Activated CD8-positive, alpha-beta memory T cell treated with anti-CD3 and anti-CD28 coated beads for 1 hour (primary cell): ENCODE measurements at regions not wholly inside any gene's neighbourhood (a gene's known extent, or its start where the extent isn't known, plus 50 kb on each side); places are given as distances from the start of the nearest gene placed in this dataset.

ENCODE experiments used
- DNase-seq, 2 donors: peaks; one replicate each; pipeline ENCODE4 v3.0.0-alpha.2; 2020; ENCODE audit warnings: low read depth in 1 of 2; ENCODE audit errors: extremely low read depth in 1 of 2

DNA sequence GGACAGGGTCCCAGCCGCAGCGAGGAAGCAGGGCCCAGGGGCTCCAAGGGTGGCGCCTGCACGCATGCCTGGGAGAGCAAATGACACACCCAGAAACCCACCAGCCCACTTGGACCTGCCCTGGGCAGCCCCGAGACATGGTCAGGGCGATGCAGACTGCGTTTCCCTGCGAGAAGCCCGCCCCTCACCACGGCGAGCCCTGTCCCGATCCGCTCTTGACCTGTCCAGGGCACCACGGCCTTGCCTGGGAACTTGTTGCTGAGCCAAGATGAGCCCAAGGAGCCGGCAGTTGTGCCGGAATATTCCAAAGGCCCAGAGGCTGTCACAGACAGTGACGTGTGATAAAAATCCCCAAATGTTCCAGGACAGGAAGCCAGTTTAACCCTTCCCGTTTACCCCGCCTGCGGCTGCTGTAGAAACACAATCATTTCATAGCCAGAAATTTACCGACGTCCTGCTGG is 78.1 kb downstream of the SIK1 start:
- DNase-seq = no peak

DNA sequence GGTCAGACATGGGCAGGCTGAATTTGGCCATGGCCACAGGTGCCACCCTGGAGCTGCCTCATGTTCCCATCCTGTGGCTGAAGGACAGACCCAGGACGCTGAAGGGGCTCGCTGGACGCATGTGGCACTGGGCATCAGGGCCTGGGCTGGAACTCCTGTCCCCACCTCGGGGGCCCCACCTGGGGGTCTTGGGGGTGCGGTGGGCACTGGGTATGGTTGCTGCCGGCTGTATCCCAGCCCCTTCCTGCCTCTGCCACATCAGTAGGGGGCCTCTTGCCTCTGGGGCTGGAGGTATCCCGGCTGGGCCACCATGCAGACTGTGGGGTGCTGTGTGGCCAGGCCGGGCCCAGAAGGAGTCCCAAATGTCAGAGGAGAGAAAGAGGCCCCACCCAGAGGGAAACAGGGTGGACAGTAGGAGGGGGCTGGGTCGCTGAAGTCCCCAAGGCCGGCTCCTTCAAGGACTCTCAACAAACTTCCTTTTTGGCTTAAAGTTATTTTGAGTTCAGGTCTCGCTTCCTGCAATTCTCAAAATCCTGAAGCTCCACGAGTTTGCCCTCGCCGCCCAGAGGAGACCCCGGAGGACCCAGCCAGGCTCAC is 78.7 kb downstream of the SIK1 start:
- DNase-seq = no peak

DNA sequence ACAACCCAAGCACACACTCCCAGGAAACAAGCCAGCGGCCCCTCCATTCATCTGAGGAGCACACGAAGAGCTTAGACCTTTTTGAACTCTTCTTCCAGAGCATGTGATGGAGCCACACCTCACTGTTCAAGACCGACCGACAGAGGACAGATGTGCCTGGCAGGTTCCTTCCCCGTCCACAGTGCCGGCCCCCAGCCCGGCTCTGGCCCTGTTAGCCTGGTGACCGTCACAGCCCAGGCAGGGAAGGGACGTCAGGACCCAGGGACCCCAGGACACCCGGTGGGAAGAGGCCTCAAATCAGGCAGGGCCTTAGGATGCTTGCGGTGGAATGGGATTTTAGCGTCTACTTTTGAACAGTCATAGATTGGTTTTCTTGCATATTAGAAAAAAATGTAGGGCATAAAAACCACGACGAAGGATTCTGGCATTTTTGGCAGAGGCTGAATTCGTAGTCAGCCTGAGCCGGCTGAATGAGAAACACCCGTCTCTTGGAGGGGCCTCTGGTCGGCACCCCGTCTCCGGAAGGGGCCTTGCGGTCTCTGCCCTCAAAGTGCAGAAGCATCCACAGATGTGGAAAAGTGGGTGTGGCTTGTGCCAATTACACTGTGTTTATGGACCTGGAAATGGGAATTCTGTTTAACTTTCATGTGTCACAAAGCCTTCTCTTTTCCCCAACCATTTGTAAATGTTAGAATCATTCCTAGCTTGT is 79.3 kb downstream of the SIK1 start:
- no peak for DNase-seq

DNA sequence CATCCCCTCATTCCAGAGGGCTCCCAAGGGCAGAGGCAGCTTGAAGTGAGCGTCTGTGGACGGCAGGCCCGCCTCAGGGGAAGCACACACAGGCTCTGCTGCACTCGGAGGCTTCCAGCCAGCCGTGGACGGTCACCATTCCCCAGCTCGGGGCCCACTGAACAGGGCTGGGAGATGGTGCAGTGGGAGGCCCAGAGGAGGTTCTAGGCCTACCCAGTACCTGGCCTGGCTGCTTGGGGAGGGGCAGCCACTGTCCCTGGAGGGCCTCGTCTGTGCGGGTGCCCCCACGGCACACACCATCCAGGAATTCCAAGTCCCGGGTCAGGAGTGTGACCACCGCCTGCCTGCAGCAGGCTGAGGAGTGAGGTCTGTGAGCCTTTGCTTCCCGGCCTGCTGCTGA is 80.4 kb downstream of the SIK1 start:
- DNase-seq = no peak

DNA sequence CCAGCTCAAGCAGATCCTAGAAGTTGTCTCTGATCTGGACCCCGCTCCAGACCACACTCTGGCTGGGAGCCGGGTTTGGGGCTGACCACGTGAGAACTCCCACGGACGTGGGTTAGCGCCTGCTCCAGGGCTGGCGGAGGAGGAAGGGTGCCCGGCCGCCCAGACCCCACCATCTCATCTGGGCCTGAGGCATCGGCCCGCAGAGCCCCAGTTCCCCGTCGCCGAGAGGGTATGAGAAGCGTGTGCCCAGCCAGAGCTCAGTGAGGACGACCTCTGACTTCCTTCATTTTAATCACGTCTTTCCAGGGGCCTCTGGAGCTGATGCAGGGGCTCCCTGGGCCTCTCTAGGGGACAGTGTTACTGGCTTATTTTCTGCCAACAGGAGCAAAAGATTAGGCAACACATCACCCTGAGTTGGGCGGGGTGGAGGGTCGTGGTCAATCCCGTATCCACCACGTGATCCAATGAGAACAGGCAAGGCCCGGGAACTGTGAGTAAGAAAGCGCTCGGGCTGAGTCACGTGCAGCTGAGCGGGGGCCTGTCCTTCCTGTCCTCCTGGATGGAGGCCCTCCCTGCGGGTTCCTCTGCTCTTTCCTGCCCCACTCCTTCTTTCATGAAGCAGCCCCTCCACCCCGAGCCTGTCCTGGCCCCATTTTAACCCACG is 81.1 kb downstream of the SIK1 start:
- no peak for DNase-seq

DNA sequence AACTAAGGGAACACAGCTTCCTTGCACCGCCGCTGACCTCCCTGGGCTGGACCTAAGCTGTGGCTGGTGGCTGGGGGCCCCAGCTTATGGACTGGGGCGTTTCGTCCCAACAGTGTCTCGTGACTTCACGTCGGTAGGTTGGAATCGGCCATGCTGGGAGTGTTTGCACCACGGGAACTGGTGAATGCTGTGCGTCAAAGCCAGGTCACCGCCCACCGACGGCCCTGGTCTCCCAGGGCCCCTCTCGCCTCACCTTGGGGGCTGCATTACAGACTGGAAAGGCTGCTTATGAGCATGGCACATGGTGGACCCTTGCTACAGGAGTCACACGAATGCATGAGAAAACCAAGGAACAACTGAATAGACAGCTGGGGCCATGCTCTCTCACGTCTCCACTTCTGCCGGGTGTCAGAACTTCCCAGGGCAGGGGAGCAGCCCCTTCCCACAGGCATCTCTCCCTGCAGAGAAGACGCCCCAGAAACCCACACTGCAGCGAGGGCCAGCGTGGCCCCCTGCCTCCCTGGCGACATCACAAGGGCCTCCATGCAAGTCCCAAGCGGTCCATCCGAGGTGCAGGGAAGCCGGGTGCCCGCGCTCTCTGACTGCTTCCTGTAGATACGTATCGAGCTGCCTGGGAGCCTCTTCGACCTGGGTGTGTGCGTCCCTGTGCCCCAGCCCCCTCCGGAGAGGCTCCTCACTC is 81.7 kb downstream of the SIK1 start:
- DNase-seq = no peak

DNA sequence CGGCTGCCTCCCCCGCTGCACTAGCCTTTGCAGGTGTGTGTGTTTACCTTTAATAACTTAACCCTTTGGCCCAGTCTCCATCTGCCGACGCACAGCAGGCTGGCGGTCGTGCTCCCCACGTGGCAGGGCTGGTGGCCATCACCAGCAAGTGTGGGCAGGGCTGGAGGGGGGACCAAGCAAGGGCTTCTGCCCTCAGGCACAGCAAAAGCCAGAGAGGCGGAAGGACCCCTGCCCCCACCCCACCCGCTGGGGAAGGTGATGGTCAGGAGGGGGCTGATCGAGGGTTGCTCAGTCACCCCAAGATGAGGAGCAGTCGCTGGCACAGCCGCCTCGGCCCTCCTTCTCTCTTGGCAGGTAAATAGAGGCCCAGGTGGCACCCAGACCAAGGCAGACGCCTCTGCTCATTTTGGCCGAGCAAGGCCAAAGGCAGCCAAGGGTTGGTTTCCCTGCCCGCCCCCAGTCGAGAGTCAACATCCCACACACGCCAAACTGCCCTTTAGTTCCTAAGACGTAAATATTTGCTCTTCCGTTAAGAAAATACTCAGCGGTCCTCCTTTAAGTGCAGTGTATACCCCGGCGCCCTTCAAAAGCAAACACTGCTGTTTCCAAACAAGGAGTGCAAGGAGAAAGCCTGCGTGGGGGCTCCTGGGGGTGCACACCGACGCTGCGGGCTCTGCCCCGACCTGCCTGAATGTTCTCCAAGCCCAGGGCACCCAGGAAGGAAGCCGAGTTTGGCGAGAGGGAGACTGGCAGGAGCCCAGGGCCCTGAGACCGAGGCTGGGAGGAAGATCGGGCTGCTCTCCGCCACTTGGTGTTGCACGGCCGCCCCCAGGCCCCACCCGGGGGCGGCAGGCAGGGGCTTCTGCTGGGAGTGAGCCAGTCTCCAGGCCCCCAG is 82.7 kb downstream of the SIK1 start:
- DNase-seq = no peak

DNA sequence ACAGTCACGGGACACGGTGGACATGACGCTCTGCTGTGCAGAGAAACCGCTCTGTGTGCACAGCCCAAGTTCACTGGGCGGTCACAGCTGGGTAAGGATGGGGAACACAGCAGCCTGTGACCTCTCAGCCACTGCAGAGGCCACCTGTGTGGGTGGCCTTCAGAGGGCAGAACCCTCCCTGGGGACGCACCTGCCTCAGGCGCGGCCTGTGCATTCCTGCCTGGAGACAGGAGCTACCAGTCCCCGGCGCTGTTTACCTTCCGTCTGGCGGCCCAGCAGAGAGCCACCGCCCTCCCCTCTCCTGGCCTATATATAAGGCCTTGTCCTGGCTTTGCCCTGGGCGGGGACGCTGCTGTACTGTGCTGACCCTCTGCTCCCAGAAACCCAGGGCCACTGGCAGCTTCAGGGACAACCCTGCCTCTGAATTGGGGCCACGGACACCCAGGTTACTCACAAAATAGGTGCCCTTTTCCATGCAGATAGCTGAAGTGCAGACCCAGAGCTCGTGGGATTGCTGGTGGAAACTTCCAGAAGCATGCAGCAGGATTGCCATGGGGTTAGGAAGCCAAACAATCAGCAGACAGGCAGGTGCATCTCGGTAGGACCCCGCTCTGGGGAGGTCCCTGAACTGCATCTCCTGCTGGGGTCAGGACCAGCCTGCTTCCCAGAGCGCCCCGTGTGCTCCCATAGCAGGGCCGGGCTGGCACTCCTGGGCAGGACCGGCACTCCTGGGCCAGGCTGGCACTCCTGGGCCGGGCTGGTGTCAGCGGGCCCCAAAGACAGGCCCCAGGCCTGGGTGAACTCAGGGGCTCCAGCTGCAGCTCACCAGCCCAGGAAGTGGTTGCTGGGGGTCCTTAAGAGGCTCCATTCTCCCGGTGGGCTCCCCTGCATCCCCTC is 83.6 kb downstream of the SIK1 start:
- no peak for DNase-seq

DNA sequence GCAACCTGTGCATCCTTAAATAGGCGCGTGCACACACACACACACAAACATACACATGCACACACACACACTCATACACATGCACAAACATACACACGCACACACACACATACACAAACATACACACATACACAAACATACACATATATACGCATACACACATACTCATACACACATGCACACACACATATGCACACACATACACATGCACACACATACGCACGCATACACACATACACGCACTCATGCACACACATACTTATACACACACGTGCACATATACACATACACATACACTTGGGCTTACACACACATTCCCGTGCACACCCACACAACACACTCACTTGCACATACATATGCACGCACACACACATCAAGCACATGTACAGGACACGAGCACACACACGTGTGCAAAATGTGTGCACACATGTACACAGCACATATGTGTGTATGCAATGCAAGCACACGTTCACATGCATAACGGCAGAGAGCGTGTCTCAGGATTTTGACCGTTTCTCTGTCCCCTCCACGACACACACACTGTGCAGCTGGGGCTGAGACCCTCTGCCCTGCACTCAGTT is 84.5 kb downstream of the SIK1 start:
- DNase-seq = no peak

DNA sequence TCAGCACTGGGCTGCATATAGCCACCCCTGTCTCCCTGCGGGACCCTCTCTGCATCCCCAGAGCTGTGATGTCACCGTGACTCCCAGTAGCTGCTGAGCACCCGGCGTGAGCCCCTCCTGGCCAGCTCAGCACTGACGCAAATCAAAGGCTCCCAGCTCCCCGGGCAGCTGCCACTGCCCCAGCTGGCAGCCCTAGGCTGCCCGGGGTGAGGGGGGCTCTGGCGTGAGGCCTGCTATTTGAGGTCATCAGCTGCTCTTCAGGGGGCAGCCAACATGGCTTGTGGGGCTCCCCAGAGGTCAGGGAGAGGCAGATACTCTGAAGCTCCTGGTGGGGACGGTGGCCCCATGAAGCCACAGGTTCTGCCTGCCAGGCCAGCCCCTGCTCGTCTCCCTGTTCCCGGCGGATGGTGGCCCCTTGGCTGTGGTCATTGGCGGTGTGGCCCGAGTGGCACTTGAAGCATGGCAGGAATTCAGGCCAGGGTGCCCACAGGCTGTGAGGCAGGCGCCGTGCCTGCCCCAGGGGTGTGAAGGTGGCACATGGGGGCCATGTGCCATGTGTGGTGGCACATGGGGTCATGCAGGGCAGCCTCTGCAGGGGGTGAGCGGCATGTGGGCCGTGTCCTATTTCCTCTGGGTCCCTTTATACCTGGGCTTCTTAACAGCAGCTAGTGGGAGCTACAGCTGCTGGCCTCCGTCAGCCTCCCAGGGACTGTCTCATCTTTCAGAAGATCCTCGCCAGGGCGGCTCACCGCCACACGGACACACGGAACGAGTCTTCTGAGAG is 85.4 kb downstream of the SIK1 start:
- no peak for DNase-seq

DNA sequence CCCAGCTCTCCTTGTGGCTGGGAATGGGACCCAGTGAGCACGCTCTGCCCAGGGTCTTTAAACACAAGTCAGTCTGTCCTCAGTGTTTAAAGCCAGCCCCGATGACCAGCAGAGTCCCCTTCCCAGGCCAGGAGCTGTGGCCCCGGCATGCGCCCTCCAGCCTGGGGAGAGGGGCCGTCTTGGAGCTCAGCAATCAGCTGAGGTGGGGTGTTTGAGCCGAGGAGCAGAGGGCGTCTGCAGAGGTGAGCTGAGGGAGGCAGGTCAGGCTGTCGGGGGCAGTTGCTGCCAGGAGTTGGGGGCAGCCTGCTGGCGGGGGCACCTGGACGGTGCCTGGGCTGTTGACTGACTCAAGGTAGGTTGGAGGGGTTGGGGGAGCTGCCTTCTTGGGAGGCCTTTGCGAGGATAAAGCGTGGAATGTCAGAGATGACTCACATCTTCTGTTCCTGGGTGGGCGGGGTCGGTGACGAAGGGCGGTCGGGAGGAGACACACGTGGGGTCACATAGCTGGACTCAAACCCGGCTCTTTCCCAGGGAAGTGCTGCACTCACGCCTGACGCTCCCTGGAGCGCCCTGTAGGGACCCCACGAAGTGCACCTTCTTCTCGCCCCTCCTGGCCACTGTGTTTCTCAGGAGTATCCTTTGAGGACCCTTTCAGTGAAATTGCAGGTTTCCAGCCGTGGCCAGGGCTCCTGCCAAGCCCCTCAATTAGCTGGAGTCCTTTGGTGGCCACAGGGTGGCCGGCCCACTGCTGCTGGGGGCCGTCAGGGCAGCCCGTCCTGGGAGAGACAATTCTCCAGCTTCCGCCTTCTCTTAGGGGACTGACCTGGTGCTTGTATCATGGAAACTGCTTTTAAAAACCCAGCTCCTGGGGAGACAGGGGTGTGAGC is 86.2 kb downstream of the SIK1 start:
- no peak for DNase-seq

DNA sequence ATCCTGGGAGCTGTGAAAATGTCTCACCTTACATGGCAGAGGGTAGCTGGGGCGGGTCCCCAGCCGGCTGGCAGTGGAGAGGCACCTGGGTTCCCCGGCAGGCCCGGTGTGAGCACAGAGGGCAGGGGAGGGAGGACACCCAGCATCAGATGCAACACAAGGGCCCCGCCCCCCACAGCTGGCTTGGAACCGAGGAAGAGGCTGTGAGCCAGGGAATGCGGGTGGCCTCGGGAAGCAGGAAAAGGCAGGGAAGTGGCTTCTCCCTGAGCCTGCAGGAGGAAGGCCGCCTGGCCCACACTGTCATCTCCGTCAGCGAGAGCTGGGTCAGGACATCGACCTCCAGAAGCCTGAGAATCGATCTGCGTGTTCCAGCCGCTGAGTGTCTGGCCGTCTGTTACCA is 87.3 kb downstream of the SIK1 start:
- DNase-seq = no peak

DNA sequence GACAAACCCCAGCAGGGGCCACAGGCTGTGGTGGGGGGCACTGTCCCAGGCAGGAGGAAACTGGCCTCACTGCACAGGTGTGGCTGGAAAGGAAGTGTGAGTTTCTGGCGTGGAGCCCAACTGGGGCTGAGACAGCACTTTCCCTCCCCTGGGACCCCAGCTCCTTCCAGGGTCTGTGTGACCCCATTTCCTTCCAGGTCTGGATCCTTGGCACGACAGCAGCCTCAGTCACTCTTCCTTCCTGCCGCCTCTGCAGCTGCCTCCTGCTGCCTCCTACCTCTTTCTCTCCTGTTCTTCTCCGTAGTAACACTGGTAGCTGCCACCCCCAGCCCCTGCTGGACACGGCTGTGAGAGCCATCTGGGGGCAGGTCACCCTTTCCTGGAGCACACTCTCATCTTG is 88.0 kb downstream of the SIK1 start:
- no peak for DNase-seq

DNA sequence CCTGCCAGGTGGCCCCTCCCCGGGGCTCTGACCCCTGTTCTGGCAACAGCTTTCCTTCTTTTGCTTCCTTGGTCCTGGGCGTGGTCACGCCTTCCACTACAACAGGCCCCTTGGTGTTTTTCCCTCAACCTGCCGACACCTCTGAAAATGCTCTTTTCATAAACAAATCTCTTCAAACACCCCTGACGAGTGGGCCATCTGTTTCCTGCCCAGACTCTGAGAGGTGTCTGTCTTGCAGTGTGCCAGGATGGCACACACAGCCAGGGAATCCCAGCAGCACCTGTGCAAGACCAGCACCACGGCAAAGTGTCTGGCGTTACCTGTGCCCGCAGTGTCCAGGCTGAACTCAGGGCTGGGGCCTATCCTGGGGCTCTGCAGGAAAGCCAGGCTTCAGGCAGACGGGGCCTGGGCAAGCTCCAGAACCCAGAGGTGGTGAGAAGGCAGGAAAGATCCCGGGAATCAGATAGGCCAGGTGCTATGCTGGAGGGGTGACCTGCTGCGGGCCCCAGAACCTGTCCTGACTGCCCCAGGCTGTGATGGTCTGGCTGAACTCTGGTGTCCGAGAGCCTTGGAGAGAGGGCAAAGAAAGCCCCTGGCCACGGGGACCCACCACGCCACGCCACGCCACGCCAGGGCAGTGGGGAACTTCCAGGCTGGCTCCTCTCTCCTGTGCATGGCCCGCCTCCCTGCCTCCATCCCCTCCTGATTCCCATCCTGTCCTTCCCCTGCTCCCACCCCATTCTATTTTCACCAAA is 88.9 kb downstream of the SIK1 start:
- no peak for DNase-seq

DNA sequence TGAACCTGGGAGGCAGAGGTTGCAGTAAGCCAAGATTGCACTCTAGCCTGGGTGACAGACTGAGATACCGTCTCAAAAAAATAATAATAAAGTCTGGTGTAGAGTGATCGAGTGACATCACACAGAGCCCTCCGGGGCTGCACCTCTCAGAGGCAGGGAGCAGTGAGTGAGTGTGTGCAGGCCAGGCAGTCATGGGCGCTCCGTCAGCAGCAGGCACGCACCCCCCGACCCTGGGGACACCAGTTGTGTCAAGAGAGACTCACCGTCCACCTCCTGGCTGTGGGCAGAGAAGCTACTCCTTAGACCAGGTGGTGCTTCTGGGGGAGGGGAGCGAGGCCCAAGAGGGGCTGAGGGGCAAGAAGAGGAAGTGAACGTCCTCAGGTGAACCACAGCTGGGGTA is 91.8 kb downstream of the SIK1 start:
- no peak for DNase-seq

DNA sequence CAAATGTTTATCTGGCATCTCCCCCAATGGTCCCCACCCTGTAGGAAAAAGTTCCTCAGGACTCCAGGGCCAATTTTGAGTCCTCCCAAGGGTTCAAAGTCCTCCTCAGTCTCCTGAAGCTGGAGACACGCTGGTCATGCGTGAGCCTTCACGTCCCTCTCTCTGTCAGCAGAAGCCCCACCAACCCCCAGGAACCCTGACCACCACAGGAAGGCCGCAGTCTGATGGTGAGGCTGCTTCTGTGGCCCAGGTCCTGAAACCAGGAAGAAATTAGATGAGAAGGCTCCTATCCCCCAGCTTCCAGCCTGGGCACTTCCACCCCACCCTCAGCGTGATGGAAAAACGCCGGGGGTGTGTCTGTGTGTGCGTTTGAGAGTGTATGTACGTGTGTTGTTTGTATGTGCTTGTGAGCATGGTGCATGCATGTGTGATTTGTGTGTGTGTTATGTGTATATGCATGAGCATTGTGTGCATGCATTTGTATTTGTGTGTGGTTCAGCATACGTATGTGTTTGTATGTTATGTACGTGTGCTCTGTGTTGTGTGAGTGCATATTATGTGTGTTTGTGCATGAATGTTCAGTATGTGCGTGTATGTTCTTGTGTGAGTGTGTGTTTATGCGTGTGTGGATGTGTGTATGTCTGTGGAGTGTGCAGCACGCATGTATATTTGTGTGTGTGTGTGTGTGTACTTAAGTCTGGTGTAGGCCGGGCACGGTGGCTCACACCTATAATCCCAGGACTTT is 92.5 kb downstream of the SIK1 start:
- no peak for DNase-seq
